GM18870 (cell line): ENCODE measurements at regions not wholly inside any gene's neighbourhood (a gene's known extent, or its start where the extent isn't known, plus 50 kb on each side); places are given as distances from the start of the nearest gene placed in this dataset.
A peak's percentile ranks its signal among the peaks of the same experiment; 100 is the strongest.
"Not testable (repeated sequence)": the region's sequence is repeated elsewhere in the genome, so short reads cannot be mapped to it uniquely, and the experiment has no call there.

Experiments
- ATAC-seq: cut with Tn5 transposase; IDR thresholded peaks from one replicate; pipeline ENCODE4 v1.9.1; 2021; ENCODE audit warnings: moderate library complexity; ENCODE audit not compliant: unreplicated experiment

DNA sequence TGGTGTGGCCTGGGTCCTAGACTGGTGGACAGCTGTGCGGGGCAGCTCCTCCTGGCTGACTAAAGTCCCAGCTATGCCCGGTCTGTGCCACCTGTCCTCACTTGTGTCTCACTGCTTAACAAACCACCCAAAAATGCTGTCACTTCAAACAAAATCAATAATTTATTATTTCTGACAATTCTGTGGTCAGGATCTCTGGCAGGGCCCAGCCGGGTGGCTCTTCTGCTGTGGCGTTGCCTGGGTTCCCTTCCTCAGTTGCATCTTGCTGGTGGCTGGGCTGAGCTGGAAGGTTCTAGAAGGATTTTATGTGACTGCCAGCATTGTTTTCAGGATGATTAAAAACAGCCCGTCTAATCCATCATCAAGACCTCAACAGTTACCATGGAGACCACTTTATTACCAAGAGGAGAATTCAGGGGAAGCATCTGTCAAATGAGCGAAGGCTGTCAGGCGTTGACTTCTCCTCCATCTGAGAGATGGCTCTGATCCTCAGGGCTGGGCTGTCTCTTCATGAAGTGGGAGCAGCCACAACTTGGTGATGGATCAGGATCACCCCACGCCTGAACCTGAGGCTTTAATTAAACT, 280.6 kb upstream of the SFSWAP start:
- no peak for ATAC-seq

DNA sequence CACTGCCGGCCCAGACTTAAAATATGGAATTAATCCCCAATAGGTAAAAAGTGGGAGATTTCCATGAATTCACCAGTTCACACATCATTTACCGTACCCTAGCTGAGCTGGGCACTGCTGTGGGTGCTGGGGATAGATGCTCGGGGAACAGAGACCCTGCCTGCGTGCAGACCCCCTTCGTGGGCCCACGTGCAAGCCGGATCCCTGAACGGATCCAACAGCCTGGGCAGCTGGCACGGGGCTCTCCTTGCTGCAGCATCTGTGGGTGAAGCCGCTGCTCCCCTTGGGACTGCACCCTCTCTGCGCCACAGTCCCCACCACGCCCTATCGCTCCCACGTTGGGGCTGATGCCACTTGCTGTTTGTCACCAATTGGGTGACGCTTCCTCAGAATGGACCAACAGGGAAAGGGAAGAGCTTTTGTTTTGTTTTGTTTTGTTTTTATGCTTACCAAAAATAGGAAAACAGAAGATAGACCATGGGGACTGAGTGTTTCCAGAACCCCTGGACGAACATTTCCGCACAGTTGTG, 279.7 kb upstream of the SFSWAP start:
- not testable (repeated sequence) for ATAC-seq

DNA sequence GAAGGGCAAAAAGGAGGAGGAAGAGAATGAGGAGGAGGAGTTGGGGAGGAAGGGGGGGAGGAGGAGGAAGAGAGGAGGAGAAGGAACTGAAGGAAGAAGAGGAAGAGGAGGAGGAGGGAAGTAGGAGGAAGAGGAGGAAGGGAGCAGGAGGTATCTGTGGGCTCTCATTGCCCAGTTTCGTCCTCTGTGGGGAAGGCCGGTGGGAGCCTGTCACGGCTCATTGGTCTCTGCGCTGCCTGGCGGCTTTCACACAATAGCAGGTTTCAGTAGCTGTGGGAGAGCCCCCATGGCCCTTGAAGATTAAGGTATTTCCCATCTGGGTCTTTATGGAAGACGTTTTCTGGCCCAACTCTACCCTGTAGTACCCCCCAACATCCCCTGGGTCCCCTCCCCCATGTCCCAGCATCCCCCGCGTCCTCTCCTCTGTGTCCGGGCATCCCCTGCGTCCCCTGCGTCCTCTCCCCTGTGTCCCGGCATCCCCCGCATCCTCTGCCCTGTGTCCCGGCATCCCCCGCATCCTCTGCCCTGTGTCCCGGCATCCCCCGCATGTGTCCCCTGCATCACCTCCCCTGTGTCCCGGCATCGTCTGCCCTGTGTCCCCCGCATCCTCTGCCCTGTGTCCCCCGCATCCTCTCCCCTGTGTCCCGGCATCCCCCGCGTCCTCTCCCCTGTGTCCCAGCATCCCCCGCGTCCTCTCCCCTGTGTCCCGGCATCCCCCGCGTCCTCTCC, 278.2 kb upstream of the SFSWAP start:
- ATAC-seq, result peak; percentile 47

DNA sequence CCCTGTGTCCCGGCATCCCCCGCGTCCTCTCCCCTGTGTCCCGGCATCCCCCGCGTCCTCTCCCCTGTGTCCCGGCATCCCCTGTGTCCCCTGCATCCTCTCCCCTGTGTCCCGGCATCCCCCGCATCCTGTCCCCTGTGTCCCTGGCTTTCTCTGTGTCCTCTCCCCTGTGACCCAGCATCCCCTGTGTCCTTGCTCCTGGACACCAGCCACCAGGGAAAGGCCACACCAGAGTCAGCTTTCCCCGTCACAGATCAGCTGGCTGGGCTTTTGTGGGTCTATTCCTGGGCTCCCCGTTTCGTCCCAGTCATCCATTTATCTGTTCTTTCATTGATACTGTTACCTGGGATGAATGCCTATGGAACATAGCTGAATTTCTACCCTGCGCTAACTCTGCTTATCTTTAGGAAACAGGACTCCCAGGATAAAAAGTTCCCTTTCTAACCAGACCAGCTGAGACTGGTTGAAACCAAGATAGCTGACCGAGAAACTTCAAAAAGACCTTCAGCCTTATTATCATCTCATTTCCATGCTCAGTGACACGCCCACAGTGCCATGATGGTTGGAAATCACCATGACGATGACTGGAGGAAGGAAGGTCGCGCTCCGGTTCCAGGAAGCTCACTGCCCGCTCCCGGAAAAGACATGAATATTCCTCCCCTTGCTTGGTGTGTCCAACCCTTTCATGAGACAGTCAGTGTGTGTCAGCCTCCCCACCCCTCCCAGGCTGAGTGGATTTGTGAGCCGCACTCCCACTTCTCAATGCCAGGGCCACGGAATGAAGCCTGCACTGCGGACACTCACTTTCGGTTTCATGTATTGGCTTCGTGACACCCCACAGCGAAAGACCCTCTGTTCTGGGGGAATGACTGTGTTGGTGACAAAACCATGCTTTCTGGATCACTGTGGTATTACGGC, 276.4 kb upstream of the SFSWAP start:
- no peak for ATAC-seq

DNA sequence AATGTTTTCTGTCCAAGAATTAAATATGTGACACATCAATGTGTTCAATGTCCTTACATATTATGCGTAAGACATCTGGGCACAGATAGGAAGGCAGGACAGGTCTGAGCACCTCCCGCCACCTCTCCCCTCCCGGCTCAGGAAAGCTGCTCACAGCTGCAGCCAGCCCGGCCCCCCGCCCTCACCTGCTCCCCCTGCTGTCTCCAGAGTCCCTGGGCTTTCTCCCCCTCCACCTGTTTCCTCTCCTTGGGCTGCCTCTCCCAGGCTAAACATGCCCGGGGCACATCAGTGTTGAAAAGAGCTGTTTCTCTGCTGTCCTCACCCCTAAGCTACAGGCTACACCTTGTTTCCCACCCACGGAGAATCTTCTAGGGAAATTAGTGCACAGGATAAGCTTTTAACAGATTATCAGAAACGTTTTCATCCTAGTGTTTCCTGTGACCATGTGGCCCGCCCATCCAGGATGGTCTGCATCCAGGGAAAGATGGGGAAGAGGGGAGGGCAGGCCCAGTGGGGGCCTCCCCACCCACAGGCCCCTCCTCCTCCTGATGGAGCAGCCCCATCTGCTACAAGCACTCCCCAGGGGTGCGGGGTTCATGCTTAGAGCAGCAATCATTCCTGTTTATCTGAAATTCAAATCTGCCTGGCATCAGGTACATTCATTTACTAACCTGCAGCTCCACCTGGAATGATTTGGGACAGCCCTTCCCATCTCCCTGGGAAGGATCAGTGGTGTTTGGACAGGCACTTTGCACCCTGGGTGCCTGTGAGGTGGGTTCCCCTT, 273.8 kb upstream of the SFSWAP start:
- ATAC-seq, result no peak

DNA sequence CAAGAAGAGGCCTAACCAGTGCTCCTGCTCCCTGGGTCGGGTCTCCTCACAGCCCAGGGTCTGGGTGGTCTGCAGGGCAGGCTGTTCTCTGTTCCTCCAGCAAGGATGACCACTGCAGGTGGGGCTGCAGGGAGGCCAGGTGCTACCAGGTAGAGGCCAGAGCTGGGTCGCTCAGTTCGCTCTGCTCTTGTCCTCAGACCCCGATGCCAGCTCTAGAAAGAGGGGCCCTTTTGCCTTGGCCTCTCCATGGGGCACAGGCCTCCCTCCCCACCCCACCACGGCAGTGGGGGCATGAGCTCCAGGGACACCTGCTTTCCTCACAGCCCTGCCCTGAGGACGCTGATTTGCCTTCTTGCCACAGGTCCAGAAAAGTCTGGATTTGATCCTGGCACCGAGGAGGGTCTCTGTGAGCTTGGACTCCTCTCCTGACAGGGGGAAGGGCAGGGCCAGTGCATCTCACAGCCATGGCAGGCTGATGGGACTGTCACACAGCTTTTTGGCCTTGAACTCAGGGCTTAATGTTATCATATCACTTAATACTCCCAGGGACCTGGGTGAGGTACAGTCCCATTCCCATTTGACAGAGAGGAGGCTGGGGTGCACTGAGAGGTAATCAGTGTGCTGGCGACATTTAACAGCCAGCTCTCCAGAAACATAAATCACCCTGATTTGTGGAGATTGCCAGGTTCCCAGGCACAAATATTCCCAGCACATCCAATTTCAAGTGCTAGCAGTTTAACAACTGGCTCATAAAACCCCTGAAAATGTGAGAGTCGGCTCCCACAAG, 273.0 kb upstream of the SFSWAP start:
- ATAC-seq, result no peak

DNA sequence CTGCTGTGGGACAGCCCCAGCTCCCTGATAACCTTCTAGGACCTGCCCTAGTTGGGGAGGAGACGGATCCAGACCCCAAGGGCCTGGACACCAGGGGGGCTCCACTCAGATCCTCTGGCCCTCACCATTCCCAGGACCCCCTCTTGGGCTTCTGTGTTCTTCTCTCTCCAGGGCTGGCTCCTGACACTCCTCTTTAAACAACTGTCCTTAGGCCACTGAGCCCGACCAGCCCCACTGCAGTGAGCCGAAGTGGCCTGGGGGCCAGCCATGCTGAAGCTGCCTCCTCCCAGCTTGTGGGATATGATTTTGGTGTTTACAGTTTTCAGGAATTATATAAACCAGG, 272.4 kb upstream of the SFSWAP start:
- not testable (repeated sequence) for ATAC-seq

DNA sequence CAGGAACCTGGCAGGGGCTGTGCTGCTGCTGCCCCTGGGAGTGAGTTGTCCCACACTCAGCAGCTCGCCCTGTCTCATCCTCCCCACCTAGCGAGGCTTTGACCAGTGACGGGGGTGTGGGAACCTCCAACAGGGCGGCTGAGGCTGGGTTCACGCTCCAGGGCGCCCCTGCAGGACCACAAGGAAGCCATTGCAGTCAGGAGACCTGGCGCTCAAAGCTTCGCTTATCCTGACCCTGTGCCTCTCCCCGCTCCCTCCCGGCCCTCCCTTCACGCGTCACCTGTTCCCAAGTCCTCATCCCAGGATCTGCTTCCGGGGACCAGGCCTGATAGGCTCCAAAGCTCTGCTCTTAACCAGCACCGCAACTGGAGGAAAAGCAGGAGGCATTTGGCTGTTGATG, 272.0 kb upstream of the SFSWAP start:
- ATAC-seq, result no peak

DNA sequence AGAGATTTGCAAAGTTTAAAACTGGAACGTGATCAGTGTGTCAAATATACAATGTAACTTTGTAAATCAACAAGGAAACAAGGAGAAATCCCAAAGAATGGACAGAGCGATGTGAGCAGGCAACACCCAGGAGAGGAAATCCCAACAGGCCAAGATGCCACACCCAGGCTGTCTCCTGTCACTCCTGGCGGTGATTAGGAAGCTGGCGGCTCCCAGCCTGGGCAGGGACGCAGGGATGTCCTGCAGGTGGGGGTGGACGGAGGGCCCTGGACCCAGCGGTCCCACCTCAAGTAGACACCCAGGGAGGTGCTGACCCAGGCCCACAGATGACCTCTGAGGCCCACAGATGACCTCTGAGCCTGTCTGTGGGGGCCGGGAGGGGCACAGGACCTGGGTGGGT, 271.1 kb upstream of the SFSWAP start:
- not testable (repeated sequence) for ATAC-seq

DNA sequence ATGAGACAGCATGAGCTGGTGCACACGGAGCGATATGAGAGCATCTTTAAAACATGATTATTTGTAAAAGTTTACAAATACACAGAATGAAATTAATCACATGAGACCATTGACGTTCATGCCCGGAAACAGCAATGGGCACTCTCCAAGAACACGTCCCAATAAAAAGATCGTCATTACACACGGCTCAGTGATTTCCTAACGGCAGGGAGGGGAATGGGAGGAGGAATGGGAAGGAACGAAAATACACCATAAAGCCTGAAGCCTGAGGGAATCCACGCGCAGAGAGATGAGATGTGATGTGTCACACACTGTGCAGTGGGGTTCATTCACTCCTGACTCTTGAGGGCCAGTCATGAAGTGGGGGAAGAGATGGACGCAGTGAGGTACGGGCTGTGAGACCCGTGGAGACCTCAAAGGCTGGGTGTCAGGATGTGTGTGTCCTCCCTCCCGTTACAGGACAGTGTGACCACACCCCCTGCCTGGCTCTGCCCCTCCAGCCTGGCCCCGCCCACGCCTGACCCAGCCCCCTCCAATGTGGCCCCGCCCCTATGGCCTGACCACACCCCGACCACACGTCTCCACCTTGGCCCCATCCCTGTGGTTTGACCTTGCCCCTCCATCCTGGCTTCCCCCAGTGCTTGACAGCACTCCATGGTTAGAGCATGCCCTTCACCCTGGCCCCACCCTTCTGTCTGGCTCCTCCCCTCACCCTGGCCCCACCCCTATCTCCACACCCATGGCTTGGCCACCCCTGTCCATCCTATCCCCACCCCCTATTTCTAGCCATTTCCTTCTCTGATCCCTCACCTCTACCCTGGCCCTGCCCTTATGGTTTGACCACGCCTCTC, 270.5 kb upstream of the SFSWAP start:
- not testable (repeated sequence) for ATAC-seq

DNA sequence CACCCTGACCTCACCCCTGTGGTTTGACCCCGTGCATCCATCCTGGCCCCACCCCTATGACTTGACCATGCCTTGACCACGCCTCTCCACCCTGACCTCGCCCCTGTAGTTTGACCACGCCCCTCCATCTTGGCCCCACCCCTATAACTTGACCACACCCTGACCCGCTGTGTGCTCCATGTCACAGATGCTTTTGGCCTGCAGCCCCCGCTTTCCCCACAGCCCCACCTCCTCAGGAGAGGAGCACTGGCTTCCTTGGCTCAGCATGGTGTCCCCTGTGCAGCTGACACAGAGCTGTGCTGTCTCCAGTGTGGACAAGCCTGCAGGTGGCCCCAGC, 269.9 kb upstream of the SFSWAP start:
- no peak for ATAC-seq

DNA sequence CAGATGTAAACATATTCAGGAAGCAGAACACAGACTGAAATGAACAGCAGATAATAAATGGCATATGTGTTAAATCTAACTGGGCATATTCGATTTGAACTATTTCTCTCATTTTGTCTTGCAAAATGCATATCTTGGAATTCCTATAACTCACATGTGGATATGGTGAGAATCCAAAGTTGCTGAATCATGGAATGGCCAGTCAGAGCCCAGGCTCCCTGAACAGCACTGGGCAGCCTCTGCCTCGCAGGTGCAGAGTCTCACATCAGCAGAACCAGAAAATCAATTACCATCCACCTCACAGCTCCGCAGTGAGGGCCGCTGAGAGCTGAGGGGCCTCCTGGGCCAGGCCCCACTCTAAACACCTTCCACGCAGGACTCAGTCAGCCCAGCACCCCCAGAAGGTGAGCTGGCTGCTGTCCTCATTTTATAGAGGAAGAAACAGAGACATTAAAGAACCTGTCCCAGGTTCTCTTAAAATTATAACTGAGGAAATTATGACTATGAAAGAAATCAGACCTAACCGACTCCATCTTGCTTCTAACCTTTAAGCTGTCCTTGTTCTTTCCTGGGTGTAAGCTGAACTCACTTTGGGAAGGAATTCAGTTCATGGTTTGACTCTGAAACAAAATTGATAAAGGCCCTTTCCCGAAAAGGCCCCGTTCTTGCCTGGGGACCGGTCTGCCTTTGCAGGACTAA, 269.1 kb upstream of the SFSWAP start:
- no peak for ATAC-seq

DNA sequence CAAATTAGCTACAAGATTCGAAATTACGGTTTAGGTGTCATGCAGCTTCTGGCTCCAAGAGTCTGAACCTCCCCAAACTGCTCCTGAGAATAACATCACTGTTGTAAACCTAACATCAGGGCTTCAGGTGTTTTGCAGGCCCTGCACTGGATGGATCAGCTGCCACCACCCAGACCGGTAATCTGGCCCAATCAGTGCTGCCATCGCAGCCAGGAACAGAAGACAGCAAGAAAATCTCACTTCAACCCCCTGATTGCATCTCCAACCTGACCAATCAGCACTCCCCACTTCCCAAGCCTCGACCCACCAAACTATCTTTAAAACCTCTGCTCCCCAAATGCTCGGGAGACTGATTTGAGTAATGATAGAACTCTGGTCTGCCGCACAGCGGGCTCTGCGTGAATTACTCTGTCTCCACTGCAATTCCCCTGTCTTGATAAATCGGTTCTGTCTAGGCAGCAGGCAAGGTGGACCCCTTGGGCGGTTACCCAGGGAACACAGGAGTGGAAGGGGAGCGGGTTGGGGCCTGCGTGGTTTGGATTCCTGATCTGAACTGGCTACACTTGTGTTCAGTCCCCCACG, 268.5 kb upstream of the SFSWAP start:
- no peak for ATAC-seq

DNA sequence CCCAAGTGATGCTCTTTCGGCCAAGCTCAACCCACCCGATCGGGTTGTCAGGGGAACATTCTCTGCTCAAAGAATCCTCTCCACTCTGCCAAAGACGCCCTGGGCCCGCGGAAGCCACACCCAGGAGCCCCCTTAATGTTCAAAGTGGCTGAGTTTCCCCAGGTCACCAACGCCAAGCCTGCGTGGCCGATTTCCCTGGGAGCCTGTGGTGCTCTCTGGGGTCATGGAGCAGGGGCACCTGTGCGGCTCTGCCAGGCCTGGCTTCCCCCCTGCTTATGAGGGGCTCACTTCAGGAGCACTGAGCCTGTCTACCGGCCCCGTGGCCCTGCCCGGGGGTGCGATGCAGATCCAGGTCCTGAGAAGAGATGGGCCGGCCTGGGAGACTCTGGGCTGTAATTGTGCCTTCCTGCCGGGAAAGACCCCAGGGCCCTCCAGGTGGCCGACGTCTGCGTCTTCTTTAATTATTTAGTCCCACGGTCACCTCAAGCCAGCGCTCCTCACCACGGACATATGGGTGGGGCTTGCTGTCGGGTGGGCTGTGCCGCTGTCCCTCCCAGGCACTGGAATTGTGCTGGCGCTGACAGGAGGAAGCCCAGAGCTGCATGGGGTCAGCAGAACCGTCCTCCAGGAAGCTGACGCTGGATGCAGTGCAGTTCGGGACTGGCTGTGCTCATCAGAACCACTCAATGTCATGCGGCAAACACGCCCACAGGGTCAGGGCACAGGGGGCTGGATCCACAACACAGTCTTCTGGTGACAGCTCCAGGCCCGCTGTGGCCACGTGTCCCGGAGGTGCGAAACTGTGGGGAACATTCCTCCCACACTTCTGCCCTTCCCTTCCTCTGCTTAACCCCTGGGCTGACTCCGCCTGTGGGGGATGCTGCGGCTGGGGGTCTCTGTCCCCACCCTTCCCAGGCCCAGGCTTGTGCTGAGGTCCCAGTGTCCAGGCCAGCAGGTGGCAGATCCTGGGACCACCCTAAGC, 267.6 kb upstream of the SFSWAP start:
- ATAC-seq, result no peak

DNA sequence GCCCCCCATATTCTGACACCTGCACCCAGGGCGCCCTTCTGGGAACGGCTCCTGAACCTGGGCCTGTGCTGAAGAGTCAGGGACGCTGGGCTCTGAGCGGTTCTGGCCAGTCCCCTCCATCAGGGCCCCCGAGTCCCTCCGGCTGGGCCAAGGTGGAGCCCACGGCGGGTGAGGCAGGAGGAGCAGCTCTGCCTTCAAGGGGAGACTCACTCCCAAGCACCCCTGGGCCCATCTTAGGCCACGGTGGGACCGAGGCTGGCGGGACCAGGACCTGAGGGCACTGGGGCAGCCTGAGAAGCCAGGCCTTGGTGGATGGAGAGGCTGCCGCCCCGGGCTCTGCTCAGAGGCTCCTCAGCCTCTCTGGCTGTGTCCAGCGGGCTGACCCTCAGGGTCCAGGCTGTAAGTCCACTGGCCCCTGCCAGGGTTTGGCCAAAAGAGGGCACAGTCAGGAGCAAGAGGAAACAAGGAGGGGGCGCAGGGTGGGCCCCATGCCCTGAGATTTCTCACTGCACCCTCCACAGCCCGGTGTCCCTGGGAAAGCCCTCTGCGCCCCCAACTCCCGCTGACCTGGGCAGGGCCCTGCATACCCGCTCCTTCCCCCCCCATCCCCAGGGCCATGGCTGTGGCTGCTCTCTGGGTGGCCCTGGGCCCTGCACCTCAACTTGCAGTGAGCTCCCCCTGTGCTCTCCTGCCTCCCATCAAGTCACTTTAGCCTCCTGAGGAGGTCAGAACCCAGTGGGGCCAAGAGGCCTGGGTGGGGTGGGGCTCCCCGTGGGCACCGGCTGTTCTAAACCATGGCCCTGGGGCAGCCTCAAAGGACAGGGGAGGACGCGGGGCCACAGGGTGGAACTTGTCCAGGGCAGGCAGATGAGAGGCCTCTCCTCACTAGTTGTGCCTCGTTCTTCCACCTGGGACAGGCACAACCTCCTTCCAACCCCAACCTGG, 266.4 kb upstream of the SFSWAP start:
- ATAC-seq, result no peak

DNA sequence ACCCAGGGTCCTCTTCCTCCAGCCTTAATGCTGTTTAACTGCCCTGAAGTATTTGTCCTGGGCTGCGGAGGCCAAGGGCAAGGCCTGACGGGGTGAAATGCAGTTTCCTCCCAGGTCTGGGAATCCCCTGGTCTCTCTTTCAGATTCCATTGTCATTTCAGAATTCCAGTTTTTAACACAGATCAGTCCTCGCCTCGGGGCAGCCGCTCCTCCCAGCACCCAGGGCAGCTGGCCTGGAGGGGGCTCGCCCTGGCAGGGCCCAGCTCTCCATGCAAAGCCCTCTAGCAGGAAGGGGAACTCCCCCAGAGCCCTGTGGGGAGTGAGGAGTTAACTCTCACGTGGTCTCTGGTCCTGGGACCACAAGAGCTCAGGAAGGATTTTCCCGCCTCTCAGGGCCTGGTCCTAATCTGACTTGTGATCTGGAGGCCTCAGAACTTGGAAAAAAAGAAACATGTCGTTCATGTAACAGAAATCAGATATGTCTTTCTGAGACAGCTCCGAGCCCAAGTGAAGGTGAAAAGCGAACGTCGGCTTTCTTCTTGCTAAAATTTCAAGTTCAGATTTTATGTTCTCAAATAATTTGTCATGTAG, 265.6 kb upstream of the SFSWAP start:
- no peak for ATAC-seq
